ENCODE measurements at regions not wholly inside any gene's neighbourhood (a gene's known extent, or its start where the extent isn't known, plus 50 kb on each side); places are given as distances from the start of the nearest gene placed in this dataset.

- TF ChIP-seq, protein P1, sequence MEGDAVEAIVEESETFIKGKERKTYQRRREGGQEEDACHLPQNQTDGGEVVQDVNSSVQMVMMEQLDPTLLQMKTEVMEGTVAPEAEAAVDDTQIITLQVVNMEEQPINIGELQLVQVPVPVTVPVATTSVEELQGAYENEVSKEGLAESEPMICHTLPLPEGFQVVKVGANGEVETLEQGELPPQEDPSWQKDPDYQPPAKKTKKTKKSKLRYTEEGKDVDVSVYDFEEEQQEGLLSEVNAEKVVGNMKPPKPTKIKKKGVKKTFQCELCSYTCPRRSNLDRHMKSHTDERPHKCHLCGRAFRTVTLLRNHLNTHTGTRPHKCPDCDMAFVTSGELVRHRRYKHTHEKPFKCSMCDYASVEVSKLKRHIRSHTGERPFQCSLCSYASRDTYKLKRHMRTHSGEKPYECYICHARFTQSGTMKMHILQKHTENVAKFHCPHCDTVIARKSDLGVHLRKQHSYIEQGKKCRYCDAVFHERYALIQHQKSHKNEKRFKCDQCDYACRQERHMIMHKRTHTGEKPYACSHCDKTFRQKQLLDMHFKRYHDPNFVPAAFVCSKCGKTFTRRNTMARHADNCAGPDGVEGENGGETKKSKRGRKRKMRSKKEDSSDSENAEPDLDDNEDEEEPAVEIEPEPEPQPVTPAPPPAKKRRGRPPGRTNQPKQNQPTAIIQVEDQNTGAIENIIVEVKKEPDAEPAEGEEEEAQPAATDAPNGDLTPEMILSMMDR (IDR thresholded peaks at IDR 0.05), result no peak
- TF ChIP-seq POLR2A (IDR thresholded peaks at IDR 0.05), result no peak
Observed at GRCh38 chr2:226267516-226268289, 531.9 kb downstream of the IRS1 start.
